ENCODE measurements at regions not wholly inside any gene's neighbourhood (a gene's known extent, or its start where the extent isn't known, plus 50 kb on each side); places are given as distances from the start of the nearest gene placed in this dataset.

GRCh38 chr4:112975567-112976355 is 73.7 kb upstream of the ANK2 start:
- H3K27ac ChIP-seq: no peak overlapping the region
- no peak for ATAC-seq
- FAIRE-seq: no peak
- no peaks in the 10 kb centered on the region for H3K27me3 ChIP-seq
- H3K9me3 ChIP-seq: no peaks in the 10 kb centered on the region
- no peaks in the 10 kb centered on the region for H3K4me1 ChIP-seq
- DNase-seq: no peak
- H3K36me3 ChIP-seq: no peaks in the 10 kb centered on the region
- WGBS, 2 donors: 48 to 52% methylated on average over 6 of the region's 6 CpGs
- no peak for TF ChIP-seq CTCF (IDR thresholded peaks at IDR 0.05)
- intact Hi-C loops (cut with DNase I): no loop called here
- H3K4me3 ChIP-seq: no peak overlapping the region

- no peak overlapping the region for H3K4me3 ChIP-seq
- WGBS, 2 donors: 82% methylated on average over 13 to 14 of the region's 14 CpGs
- DNase-seq (peak in 1 of 6 donors; percentile 28), ATAC-seq (no peak), FAIRE-seq (no peak)
- no peaks in the 10 kb centered on the region for H3K9me3 ChIP-seq
- TF ChIP-seq CTCF (IDR thresholded peaks at IDR 0.05): no peak
- no peaks in the 10 kb centered on the region for H3K36me3 ChIP-seq
- intact Hi-C loops (cut with DNase I): no loop called here
- H3K27ac ChIP-seq: no peak overlapping the region
- no peaks in the 10 kb centered on the region for H3K4me1 ChIP-seq
- H3K27me3 ChIP-seq: no peaks in the 10 kb centered on the region
Observed at GRCh38 chr4:112978691-112979472, 70.6 kb upstream of the ANK2 start.

- H3K27me3 ChIP-seq: no peaks in the 10 kb centered on the region
- no peak for FAIRE-seq
- intact Hi-C loops (cut with DNase I): no loop called here
- no peak overlapping the region for H3K4me3 ChIP-seq
- H3K27ac ChIP-seq: no peak overlapping the region
- DNase-seq: peak in 1 of 6 donors; percentile 55
- no peaks in the 10 kb centered on the region for H3K9me3 ChIP-seq
- no peaks in the 10 kb centered on the region for H3K4me1 ChIP-seq
- TF ChIP-seq CTCF (IDR thresholded peaks at IDR 0.05): no peak
- 72 to 81% methylated on average over 16 of the region's 16 CpGs for WGBS, 2 donors
- no peaks in the 10 kb centered on the region for H3K36me3 ChIP-seq
- no peak for ATAC-seq
Observed at GRCh38 chr4:112979881-112980421, 69.5 kb upstream of the ANK2 start.

GRCh38 chr4:112982680-112983079 is 66.8 kb upstream of the ANK2 start:
- no peak overlapping the region for H3K27ac ChIP-seq
- DNase-seq (no peak), FAIRE-seq (no peak), ATAC-seq (no peak)
- H3K4me3 ChIP-seq: no peak overlapping the region
- intact Hi-C loops (cut with DNase I): no loop called here
- WGBS, 2 donors: 66 to 80% methylated on average over 2 of the region's 2 CpGs
- H3K9me3 ChIP-seq: no peaks in the 10 kb centered on the region
- H3K36me3 ChIP-seq: no peaks in the 10 kb centered on the region
- TF ChIP-seq CTCF (IDR thresholded peaks at IDR 0.05): no peak
- no peaks in the 10 kb centered on the region for H3K4me1 ChIP-seq
- H3K27me3 ChIP-seq: no peaks in the 10 kb centered on the region
